Keratinocyte (primary cell): ENCODE measurements at regions not wholly inside any gene's neighbourhood (a gene's known extent, or its start where the extent isn't known, plus 50 kb on each side); places are given as distances from the start of the nearest gene placed in this dataset.

Experiments
- EZH2 ChIP-seq: IDR thresholded peaks from one replicate; pipeline ENCODE4 v1.6.1; 2012; ENCODE audit warnings: inconsistent platforms, mild to moderate bottlenecking, low read length, moderate library complexity
- TF ChIP-seq, protein P1 (sequence below), 3 experiments: IDR thresholded peaks in 1 of 3; conservative IDR thresholded peaks in 1 of 3; optimal IDR thresholded peaks in 1 of 3; 2 replicates in 2 of 3; 3 replicates in 1 of 3; pipeline versions ENCODE3 to v1.5.1; 2011; ENCODE audit warnings: low read length in 3 of 3, mild to moderate bottlenecking in 3 of 3, moderate library complexity in 2 of 3, control low read depth in 1 of 3, inconsistent platforms in 1 of 3; ENCODE audit not compliant: insufficient read depth in 2 of 3; ENCODE audit errors: extremely low read depth in 1 of 3

GRCh38 chr10:120253131-120253530 lies 203.9 kb upstream of the PLPP4 start:
- TF ChIP-seq, protein P1, sequence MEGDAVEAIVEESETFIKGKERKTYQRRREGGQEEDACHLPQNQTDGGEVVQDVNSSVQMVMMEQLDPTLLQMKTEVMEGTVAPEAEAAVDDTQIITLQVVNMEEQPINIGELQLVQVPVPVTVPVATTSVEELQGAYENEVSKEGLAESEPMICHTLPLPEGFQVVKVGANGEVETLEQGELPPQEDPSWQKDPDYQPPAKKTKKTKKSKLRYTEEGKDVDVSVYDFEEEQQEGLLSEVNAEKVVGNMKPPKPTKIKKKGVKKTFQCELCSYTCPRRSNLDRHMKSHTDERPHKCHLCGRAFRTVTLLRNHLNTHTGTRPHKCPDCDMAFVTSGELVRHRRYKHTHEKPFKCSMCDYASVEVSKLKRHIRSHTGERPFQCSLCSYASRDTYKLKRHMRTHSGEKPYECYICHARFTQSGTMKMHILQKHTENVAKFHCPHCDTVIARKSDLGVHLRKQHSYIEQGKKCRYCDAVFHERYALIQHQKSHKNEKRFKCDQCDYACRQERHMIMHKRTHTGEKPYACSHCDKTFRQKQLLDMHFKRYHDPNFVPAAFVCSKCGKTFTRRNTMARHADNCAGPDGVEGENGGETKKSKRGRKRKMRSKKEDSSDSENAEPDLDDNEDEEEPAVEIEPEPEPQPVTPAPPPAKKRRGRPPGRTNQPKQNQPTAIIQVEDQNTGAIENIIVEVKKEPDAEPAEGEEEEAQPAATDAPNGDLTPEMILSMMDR (optimal IDR thresholded peaks at IDR 0.05 in 1 of 3, IDR thresholded peaks at IDR 0.05 in 1 of 3, conservative IDR thresholded peaks at IDR 0.05 in 1 of 3; ENCODE audit: extremely low read depth in 1 of 3, insufficient read depth in 2 of 3, low read length in 3 of 3) = no peak
- no peak for TF ChIP-seq EZH2
